ENCODE measurements at regions not wholly inside any gene's neighbourhood (a gene's known extent, or its start where the extent isn't known, plus 50 kb on each side); places are given as distances from the start of the nearest gene placed in this dataset.

- TF ChIP-seq EZH2 (IDR thresholded peaks at IDR 0.05; ENCODE audit: low read length) (no peak), CTCF (optimal IDR thresholded peaks at IDR 0.05 in 1 of 3, IDR thresholded peaks at IDR 0.05 in 1 of 3, conservative IDR thresholded peaks at IDR 0.05 in 1 of 3; ENCODE audit: extremely low read depth in 1 of 3, insufficient read depth in 2 of 3, low read length in 3 of 3) (no peak)
Observed at GRCh38 chr5:153358315-153358976, 132.0 kb upstream of the GRIA1 start.
